GM21619 (cell line): ENCODE measurements at regions not wholly inside any gene's neighbourhood (a gene's known extent, or its start where the extent isn't known, plus 50 kb on each side); places are given as distances from the start of the nearest gene placed in this dataset.

Experiments
- ATAC-seq: cut with Tn5 transposase; IDR thresholded peaks from one replicate; pipeline ENCODE4 v1.9.1; 2021; ENCODE audit not compliant: unreplicated experiment

GRCh38 chr5:74956278-74956677 is 90.1 kb upstream of the FAM169A start:
- ATAC-seq: no peak

- no peak for ATAC-seq
Measured at GRCh38 chr5:74954919-74955318, 88.7 kb upstream of the FAM169A start.

- ATAC-seq: peak; percentile 54
Measured at GRCh38 chr5:74953937-74954720, 87.9 kb upstream of the FAM169A start.

- no peak for ATAC-seq
Measured at GRCh38 chr5:74953554-74953936, 87.4 kb upstream of the FAM169A start.

GRCh38 chr5:74952406-74952805 is 86.2 kb upstream of the FAM169A start:
- ATAC-seq: no peak

- no peak for ATAC-seq
Measured at GRCh38 chr5:74951865-74952264, 85.7 kb upstream of the FAM169A start.

- no peak for ATAC-seq
Measured at GRCh38 chr5:74950836-74951515, 84.8 kb upstream of the FAM169A start.

GRCh38 chr5:74949976-74950375 is 83.8 kb upstream of the FAM169A start:
- no peak for ATAC-seq

- ATAC-seq: no peak
Measured at GRCh38 chr5:74948031-74948546, 81.9 kb upstream of the FAM169A start.

GRCh38 chr5:74946471-74946870 is 80.3 kb upstream of the FAM169A start:
- no peak for ATAC-seq

GRCh38 chr5:74945561-74946165 is 79.5 kb upstream of the FAM169A start:
- ATAC-seq: peak; percentile 72

GRCh38 chr5:74943905-74944304 is 77.7 kb upstream of the FAM169A start:
- ATAC-seq: no peak

- ATAC-seq: no peak
Measured at GRCh38 chr5:74942622-74943286, 76.6 kb upstream of the FAM169A start.

GRCh38 chr5:74940782-74941353 is 74.7 kb upstream of the FAM169A start:
- no peak for ATAC-seq

- ATAC-seq: no peak
Measured at GRCh38 chr5:74938250-74938933, 72.2 kb upstream of the FAM169A start.

- ATAC-seq: no peak
Measured at GRCh38 chr5:74935752-74936091, 69.5 kb upstream of the FAM169A start.

GRCh38 chr5:74934949-74935751 is 69.0 kb upstream of the FAM169A start:
- no peak for ATAC-seq

- no peak for ATAC-seq
Measured at GRCh38 chr5:74927336-74927735, 61.1 kb upstream of the FAM169A start.

GRCh38 chr5:74919487-74919886 is 53.3 kb upstream of the FAM169A start:
- no peak for ATAC-seq

GRCh38 chr5:74919041-74919440 is 52.9 kb upstream of the FAM169A start:
- no peak for ATAC-seq
